NCI-H1105 (cell line): ENCODE measurements at regions not wholly inside any gene's neighbourhood (a gene's known extent, or its start where the extent isn't known, plus 50 kb on each side); places are given as distances from the start of the nearest gene placed in this dataset.
"Not testable (repeated sequence)": the region's sequence is repeated elsewhere in the genome, so short reads cannot be mapped to it uniquely, and the experiment has no call there.

Experiments used
- DNase-seq: peaks from one replicate; lab custom pipeline; 2025; lab: John Stamatoyannopoulos, UW

DNA sequence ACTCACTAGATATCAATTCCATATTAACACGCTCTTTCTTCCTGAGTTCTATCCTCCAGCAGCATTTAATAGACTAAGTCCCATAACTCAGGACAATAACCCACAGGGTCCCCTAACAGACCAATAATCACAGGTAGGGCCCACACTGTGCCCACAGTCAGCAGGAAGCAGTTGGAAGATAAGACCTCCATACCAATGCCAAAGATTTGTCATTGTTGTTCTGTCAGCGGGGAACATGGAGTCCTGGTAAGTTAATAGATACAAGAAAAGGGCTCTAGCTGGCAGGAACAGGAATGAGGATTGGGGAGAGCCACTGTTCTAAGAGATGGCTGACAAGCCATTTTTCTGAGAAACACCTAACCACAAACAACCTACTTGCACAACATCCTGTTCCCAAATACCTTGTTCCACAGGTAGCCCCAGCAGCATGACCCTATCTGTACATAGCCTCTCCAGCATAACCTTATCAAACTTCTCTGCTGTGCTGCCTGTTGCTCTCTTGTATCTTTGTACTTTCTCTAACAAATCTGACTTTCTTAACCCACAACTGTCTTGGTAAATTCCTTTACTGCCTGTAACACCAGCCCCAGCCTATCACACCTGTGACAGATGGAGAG is 142.0 kb upstream of the KCNJ15 start:
- DNase-seq = no peak

DNA sequence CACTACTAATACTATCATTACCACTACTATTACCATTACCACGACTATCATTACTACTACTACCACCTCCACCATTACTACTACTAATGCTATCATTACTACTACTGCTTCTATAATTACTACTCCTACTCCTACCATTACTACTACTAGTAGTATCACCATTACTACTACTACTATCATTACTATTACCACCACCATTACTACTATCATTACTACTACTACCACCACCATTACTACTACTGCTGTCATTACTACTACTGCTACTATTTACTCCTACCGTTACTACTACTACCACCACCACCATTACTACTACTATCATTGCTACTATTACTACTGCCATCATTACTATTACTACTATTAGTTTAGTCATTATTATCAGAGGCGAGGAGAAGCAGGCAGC is 140.9 kb upstream of the KCNJ15 start:
- no peak for DNase-seq

DNA sequence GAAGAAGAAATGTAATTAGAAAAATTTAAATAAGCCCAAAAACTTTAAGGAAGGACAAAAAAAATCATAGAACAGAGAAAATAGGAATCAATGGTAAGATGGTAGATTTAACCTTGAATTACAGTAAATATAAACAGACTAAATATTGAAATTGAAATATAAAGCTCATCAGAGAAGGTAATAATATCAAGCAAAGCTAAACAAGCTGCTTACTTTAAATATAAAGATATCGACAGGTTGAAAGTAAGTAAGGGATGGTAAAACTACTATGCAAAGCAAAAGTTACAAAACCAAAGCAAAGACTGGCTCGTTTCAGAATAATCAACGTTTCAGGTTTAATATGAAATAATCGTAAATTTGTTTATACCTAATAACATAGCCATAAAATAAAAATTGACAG is 137.0 kb upstream of the KCNJ15 start:
- no peak for DNase-seq

DNA sequence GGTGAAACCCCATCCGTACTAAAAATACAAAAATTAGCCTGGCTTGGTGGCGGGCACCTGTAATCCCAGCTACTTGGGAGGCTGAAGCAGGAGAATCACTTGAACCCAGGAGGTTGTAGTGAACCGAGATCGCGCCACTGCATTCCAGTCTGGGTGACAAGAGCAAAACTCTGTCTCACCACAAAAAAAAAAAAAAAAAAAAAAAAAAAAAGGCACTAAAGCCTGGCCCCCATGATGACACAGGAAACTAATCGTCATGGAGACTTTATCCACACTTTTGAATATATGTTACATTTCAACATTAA is 136.2 kb upstream of the KCNJ15 start:
- not testable (repeated sequence) for DNase-seq

DNA sequence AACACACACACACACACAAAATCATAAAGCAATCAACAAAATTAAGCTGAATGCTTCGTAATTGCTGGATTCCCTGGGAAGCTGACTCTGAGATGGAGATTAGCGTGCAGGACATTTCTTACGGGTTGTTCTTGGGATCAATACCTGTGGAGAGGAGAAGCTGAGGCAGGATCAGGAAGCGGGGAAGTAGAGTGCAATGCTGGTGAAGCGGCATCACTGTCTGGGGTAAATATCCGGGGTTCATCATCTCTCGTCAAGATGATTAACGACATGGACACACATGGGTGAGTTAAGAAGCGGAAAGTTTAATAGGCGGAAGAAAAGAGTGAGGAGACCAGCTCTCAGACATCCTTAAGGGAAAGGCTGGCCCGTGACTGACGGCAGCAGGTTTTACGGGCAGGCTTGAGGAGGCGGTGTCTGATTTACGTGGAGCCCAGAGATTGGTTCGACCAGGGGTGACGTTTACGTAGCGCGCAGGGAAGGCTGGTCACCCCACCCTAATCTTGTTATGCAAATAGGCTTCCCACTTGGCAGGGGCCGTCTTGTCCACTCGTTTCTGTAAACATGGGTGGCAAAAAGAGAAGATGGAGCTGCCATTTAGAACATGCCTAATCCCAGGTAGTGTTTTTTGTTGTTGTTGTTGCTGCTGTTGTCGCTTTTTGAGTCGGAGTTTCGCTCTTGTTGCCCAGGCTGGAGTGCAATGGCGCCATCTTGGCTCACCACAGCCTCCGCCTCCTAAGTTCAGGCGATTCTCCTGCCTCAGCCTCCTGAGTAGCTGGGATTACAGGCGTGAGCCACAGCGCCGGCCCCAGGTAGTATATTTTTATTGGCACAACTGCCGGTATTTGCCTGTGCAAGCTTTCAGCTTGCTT is 135.6 kb upstream of the KCNJ15 start:
- no peak for DNase-seq

DNA sequence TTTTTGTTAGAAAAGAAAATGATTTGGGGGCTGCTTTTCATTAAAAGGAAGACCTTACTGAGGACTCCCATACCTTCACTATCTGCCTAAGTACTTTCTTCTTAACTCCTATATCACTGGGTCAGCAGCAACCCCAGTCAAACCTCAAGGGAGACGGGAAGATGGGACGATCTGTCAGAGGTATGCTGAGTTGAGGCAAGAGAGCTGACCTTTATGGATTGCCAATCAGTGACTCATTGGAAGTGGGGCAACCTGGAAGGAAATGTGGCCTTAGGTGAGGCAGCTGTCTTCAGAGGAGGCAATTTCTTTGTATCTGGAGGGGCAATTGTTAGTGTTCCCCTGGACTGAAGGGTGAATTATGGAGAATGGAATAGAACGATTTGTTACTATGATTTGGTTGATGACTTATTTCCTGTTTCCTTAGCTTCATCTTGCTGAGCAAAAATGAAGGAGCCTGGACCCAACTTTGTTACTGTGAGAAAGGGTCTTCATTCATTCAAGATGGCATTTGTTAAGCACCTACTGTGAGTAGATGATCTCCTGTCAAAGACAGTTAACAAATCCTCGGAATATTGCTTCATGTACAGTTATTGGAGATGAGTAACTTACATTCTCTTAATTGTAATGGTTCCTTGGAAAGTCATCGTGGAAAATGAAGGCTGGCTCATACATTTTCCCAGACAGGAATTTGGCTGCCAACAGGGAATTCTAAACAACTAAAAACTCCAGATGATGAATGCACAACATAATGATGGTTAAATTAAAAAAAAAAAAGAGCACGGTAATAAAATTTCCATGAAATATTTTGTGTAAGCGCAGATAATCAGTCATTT is 134.7 kb upstream of the KCNJ15 start:
- no peak for DNase-seq

DNA sequence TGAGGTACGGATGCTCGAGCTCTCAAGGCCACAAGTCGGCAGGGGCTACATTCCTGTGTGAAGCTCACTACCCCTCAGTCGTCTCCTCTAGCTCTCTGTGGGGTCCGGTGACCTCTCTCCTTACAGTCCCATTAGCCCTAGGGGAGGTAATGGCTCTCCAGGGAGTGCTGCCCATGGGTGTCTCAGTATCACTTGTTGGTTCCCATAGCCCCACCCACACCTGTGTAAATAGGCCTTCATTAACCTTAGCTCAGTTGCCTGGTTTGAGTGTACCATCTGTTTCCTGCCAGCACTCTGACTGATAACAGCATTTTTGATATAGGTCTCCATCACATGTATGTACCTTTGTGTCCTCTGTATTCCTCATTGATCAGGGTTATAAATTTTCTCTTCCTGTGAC is 133.2 kb upstream of the KCNJ15 start:
- DNase-seq = no peak

DNA sequence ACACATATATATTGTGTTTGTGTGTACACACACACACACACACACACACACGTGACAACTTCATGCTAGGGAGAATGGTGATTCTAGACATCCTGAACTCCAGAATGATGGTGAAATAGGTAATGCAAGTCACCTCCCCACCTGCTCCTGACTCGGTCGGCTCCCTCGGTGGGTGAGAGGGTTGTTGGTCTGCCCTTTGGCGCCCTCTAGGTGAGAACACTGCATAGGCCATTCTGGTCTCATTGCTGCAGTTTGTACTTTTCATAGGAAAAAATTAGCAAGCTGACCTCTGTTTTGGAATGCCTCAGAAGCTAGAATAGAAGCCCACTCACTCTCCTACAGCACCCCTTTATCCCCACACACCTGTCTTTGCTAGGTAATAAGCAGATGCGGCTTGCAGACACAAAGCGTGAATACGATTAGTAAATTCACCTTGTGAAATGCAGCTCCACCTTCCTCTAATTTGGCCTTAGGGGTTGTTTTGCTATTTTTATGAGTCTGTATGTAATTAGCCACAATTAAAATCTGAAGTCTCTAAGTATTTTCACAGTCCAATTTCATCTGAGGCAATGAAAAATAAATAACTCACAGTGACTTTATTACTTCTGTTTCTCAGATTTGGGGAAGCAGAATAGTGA is 130.0 kb upstream of the KCNJ15 start:
- DNase-seq = peak; percentile 70

DNA sequence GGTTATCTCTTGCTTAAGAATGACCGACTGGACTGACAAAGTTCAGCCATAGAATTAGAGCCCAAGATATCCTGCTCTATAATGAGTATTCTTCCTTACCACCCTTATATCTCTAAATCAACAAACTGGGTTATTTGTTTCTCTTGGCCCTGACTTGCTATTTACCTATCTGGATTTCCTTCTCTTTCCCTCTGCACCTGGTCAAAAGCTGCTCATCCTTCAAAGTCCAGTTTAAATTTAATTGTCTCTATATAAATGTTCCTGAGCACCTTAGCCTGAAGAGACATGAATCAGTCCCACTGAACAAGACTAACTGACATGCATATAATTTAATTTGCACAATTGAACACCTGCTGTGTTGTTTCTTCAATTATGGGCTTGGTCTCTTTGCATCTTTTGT is 127.1 kb upstream of the KCNJ15 start:
- peak; percentile 66 for DNase-seq

DNA sequence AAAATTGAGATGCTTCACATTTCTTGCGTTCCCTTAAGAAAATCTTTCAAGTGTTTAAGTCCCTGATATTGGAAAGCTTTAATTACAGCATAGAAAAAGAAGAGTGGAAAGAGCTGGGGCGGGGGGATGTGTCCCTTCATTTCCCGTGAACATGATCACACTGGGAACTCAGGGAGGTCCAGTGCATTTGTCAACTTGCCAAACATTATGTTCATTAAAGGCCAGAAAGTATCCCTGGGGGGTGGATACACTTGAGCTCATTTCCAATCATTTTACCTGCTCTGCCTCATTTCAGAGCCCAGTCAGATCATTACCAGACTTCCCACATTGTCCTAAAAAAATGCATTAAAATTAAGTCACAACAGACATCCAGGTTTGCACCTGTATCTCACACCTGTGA is 123.6 kb upstream of the KCNJ15 start:
- DNase-seq = no peak

DNA sequence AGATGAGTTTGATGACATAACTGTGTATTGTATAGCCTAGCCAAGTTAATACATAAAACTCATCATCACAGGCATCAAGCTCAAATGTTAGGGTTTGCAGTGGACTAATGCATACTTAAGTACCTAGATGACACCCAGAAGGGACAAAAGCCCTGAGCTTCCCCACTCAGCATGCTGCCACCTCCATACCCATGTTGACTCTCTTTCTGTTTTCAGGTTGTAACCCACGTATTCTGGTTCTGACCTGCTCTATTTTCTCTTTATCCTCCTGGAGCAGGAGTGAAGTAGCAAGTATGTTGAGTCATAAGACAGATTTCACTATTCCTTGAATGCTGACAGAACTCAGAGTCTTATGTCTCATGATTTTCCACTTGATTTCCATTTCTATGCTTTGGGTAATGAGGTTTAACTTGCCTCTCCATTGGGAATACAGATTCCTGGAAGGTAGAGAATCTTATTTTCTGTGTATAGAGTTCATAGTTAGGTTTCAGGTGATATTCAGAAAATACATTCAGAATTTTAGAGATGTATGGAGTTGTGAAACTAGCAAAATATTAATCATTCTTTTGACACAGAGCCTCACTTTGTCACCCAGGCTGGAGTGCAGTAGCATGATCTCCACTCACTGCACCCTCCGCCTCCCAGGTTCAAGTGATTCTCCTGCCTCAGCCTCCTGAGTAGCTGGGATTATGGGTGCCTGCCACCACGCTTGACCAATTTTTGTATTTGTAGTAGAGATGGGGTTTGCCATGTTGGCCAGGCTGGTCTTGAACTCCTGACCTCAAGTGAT is 122.5 kb upstream of the KCNJ15 start:
- no peak for DNase-seq

DNA sequence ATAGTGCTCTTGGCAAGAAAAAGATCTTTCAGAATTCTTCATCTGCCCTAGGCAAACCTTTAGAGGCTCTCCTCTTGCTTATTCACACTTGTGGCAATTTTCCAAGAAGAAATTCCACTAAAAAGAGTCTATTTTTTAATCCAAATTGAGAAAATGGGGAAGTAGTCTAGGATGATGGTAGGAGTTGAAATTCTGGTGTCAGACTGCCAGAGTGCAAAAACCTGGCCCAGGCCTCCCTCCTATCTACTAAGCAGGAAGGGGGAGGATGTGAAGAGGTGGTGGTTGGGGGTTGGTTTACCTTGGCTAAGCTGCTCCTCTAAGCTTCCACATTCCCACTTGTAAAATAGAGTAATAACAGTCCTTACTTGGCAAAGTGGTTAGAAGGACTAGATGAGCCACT is 120.6 kb upstream of the KCNJ15 start:
- peak; percentile 44 for DNase-seq

DNA sequence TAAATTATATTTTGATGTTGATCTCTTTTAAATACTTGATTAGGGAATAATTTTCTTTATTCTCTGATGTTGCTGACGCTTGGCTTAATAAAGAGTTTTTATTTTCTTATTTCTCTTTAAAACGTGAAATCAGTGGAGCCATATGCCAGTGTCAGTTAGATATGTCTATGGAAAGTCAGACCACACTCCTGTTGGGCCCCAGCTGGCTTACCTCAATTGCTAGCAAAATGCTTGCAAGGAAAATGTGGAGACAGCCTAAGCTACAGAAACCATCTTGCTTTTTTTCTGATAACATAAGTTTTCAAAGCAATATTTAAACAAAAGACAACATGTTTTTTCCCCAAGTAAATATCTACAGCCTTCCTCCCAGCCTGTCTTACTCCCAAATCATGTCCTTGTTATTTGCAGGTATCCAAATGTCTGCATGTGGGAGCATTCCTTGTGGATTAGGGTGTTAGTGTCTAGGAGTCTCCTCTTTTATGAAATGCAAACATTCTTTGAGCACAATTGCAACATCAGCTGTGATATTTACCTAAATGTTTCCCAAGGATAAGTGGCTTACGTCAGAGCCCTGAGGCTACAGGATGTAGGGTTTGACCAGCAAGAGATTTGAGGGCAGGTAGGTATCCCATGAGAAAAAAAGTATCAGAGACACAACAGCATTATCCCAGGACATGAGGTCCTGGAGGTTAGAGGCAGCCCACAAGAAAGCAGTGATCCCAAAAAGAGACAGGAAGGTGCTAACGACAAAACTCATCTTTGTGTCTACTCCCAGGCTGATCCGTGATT is 117.2 kb upstream of the KCNJ15 start:
- peak; percentile 40 for DNase-seq

DNA sequence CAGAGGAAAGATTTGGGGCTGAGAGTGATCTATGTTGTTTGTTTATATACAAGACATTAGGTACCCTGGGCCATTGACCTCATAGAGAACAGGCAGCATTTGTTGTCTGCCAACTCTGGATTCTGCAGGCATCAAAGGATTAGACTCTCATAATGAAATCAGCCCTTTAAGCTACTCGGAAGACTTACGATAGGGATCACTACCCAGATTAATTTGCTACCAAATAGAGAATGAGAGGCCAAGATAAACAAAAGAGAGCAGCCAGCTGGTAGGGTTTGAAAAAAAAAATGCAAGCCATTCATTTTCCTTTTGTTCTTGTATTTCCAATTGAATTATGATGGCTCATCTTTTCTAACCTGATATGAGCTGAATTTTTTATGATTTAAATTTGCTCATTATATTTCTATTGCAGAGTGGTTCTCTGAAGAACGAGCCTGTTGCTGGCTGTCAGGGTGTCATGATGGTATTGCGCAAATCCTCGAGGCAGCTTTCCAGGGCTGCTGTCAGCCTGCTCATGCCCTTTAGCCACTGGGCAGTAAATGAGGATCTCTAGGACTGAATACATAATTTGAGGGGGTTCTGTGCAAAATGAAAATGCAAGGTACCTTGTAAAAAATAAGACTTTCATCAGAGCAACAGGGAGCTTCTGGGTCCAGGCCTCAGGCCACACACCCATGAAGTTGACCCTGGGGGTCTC is 116.4 kb upstream of the KCNJ15 start:
- peak; percentile 95 for DNase-seq

DNA sequence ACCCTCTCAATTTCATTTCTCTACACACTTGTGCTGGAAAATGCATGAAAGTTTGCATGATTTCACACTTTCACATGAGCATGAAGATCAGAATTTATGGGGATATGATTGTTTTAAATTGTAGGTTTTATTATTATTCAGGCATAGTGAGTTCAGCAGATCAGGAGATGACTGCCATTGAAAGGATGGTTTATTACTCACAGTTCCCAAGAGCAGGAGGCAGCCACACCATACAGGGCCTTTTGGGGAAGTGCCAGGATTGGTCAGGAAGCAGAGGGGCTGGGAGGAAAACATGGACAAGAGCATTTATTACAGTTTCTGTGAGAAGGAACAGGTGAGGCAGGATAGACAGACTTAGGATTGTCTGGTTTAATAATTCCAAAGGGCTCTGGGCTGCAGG is 114.6 kb upstream of the KCNJ15 start:
- DNase-seq = no peak

DNA sequence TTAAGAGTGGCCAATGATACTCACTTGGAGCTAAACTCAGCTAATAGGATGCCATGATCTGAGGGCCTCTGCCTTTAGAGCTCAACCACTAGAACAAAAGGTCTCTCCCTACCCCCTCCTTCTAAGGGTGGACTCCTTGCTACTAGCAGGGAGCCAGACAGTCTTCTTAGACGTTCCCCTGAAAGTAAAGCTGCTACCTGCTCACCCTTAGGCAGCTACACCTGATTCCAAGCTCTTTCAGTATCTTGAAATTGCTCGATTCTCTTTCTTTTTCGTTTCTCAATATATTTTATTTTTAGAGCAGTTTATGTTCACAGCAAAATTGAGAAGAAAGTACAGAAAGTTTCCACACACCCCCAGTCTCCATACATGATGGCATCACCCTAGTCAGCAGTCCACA is 112.6 kb upstream of the KCNJ15 start:
- DNase-seq = no peak

DNA sequence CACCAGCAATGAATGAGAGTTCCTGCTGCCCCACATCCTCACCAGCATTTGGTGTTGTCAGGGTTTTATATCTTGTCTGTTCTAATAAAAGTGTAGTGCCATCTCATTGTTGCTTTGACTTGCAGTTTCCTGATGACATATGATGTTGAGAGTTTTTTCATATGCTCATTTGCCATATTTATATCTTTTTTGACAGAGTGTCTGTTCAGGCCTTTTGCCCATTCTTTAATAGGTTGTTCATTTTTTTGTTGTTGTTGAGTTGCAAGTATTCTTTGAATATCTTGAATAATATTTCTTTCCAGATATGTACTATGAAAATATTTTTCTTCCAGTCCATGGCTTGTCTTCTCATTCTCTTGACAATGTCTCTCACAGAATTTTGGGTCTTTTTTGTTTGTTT is 111.7 kb upstream of the KCNJ15 start:
- DNase-seq = no peak

DNA sequence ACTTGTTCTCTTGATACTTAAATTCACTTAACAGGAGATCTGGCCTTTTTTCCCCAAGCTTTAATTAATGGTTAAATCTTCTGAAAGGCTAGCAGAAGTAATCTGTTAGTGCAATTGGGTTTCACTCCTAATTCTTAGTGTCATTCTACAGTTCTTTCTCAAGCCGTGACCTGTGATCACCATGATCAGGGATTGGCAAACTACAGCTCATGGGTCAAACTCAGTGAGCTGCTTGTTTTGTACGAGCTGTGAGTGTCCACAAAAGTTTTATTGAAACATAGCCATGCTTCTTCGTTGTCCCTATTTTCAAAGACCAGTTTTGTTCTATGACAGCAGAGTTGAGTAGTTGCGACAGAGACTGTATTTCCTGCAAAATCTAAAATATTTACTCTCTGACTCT is 109.4 kb upstream of the KCNJ15 start:
- DNase-seq = no peak

DNA sequence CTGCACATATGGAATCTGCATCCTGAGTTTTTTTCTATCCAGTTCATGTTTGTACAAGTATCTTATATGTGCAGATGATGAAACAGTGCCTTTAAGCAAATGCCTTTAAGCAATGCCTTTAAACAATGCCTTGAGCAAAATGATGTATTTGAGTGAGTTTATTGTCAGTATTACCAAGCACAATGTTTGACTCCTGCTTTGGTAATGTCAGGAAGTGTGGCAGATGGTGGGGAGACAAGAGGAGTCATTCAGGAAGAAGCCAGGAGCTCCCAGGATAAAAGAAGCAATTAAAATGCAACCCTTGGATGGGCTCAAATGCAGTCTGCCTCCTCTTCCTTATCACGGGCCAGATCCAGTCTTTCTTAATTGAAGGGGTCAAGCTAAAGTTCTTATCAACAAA is 108.7 kb upstream of the KCNJ15 start:
- no peak for DNase-seq

DNA sequence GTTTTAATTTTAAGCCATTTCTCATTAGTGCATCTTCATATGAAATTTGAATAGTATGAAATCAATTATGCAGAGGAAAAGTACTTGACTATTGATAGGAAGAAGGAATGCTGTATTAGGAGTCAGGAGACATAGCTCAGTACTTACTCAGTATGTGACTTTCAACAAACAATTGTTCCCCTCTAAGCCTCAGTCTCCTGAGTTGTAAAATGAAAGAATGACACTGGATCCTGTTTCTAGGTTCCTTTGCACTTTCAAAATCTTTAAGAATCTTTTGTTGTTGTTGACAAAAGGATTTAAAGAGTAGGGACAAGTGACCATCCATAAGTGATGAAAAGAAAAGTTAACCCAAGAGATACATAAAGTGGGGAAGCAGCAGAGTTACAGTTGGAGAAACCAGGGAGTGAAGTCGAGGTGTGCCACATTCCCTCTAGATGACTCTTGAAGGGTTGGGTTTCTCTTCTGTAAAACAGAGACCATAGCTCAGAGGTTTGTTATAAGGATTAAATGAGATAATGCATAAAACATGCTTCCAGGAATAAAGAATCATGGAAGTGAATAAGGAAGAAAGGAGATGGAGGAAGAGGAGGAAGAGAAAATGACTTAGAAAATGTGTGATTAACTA is 105.7 kb upstream of the KCNJ15 start:
- DNase-seq = no peak
